Heart left ventricle (tissue), 16 donors: ENCODE measurements at regions not wholly inside any gene's neighbourhood (a gene's known extent, or its start where the extent isn't known, plus 50 kb on each side); places are given as distances from the start of the nearest gene placed in this dataset.

Experiments
- ATAC-seq, 4 donors: fragments of 200-7000 bp; cut with Tn5 transposase; one replicate each; pipeline ENCODE4 v1.9.1; 2020 to 2022; ENCODE audit warnings: moderate library complexity in 4 of 4, mild to moderate bottlenecking in 3 of 4, moderate number of reproducible peaks in 1 of 4
- DNase-seq, 5 donors: peaks; one replicate each; pipeline ENCODE4 v3.0.0-alpha.2; 2020
- H3K27ac ChIP-seq, 12 donors: fragments of 200-600 bp; sonication (generic) in 4 of 12; one replicate each; pipeline versions ENCODE4 v1.5.0 to v1.8.0; 2016 to 2022; ENCODE audit warnings: mild to moderate bottlenecking in 2 of 12
- H3K27me3 ChIP-seq, 9 donors: fragments of 200-600 bp; sonication (generic) in 2 of 9; one replicate each; pipeline versions ENCODE4 v1.5.1 to v1.8.0; 2016 to 2022; ENCODE audit warnings: mild to moderate bottlenecking in 3 of 9
- H3K36me3 ChIP-seq, 9 donors: fragments of 200-600 bp; sonication (generic) in 2 of 9; one replicate each; pipeline versions ENCODE4 v1.5.0 to v1.8.0; 2018 to 2022; ENCODE audit warnings: mild to moderate bottlenecking in 2 of 9
- H3K4me1 ChIP-seq, 12 donors: fragments of 200-600 bp; sonication (generic) in 4 of 12; one replicate each; pipeline versions ENCODE4 v1.5.0 to v1.8.0; 2016 to 2022; ENCODE audit warnings: mild to moderate bottlenecking in 3 of 12
- H3K4me3 ChIP-seq, 12 donors: fragments of 200-600 bp; sonication (generic) in 4 of 12; one replicate each; pipeline versions ENCODE4 v1.5.0 to v1.8.0; 2017 to 2022; ENCODE audit warnings: mild to moderate bottlenecking in 9 of 12, moderate library complexity in 4 of 12
- H3K9me3 ChIP-seq, 12 donors: fragments of 200-600 bp; sonication (generic) in 4 of 12; one replicate each; pipeline versions ENCODE4 v1.5.0 to v1.8.0; 2016 to 2022; ENCODE audit warnings: mild to moderate bottlenecking in 1 of 12
- POLR2A ChIP-seq, 2 donors: fragments of 450-650 bp; IDR thresholded peaks; one replicate each; pipeline ENCODE4 v1.6.1; 2017; ENCODE audit warnings: antibody characterized with exemption in 2 of 2, mild to moderate bottlenecking in 2 of 2, moderate library complexity in 2 of 2
- WGBS, 4 donors: extraction: QIAGEN DNeasy Blood & Tissue Kit in 2 of 4; methylation state at CpG; one replicate each; pipeline versions ENCODE4 v1.1.5 to v1.1.7; 2013 to 2018; 5-methylcytosine and 5-hydroxymethylcytosine counted together
- intact Hi-C, 10 donors: fragments of 100-400 bp; cut with DNase I; formaldehyde crosslinking; loops; one replicate each; pipeline versions ENCODE4 v1.11.1 to v1.14.2; 2022
- TF ChIP-seq, protein P1 (sequence below), 12 donors: fragments of 200-600 bp; sonication (generic) in 4 of 12; IDR thresholded peaks; one replicate each; pipeline versions ENCODE4 v1.5.0 to v1.8.0; 2018 to 2022; ENCODE audit warnings: antibody characterized with exemption in 12 of 12, mild to moderate bottlenecking in 5 of 12
- donor health status: ischemic (EF 13 %, LVEDD 7.1; RV severe dilation, severe dysfunction).
- donor health status: healthy with polysubstance abuse.
- donor health status: DM: no; HTN: yes; CAD: no.
- donor health status: DM: no; HTN: no; CAD: no.
- donor health status: ischemic (EF 25% LVEDD 6.9; RV normal size, moderate dysfunction).
- donor health status: ischemic (EF 25% LVEDD 5.7; RV mildly dilated, moderate dysfunction).
- donor health status: healthy.
- donor health status: DM: yes; HTN: yes; CAD: no.
- donor health status: ischemic (EF 35%, LVEDD 5.7; RV mildly dilated, moderate dysfunction).
- donor health status: nonischemic (EF 11% LVEDD 7.7; RV severe dilation, severe dysfunction).
- donor health status: DM: yes; HTN: yes; CAD: no.
- donor health status: PGD.
- donor health status: ischemic (EF 29% LVEDD 5.4; RV normal size, mild dysfunction).
- donor health status: nonischemic (EF 23%, LVEDD 6.1; RV moderate dilation, normal function).

GRCh38 chr2:194824450-194824849 lies 832.6 kb upstream of the SLC39A10 start:
- H3K4me1 ChIP-seq = no peaks in the 10 kb centered on the region
- ATAC-seq = no peak
- TF ChIP-seq POLR2A (IDR thresholded peaks at IDR 0.05) = no peak
- TF ChIP-seq, protein P1, sequence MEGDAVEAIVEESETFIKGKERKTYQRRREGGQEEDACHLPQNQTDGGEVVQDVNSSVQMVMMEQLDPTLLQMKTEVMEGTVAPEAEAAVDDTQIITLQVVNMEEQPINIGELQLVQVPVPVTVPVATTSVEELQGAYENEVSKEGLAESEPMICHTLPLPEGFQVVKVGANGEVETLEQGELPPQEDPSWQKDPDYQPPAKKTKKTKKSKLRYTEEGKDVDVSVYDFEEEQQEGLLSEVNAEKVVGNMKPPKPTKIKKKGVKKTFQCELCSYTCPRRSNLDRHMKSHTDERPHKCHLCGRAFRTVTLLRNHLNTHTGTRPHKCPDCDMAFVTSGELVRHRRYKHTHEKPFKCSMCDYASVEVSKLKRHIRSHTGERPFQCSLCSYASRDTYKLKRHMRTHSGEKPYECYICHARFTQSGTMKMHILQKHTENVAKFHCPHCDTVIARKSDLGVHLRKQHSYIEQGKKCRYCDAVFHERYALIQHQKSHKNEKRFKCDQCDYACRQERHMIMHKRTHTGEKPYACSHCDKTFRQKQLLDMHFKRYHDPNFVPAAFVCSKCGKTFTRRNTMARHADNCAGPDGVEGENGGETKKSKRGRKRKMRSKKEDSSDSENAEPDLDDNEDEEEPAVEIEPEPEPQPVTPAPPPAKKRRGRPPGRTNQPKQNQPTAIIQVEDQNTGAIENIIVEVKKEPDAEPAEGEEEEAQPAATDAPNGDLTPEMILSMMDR (IDR thresholded peaks at IDR 0.05) = no peak
- no peaks in the 10 kb centered on the region for H3K36me3 ChIP-seq
- no peak overlapping the region for H3K27ac ChIP-seq
- no peak overlapping the region for H3K4me3 ChIP-seq
- H3K27me3 ChIP-seq = no peaks in the 10 kb centered on the region
- no peak for DNase-seq
- no peaks in the 10 kb centered on the region for H3K9me3 ChIP-seq
- intact Hi-C loops = no loop called here
- WGBS, 4 donors = 50 to 57% (median 53%) methylated on average over 2 of the region's 2 CpGs

DNA sequence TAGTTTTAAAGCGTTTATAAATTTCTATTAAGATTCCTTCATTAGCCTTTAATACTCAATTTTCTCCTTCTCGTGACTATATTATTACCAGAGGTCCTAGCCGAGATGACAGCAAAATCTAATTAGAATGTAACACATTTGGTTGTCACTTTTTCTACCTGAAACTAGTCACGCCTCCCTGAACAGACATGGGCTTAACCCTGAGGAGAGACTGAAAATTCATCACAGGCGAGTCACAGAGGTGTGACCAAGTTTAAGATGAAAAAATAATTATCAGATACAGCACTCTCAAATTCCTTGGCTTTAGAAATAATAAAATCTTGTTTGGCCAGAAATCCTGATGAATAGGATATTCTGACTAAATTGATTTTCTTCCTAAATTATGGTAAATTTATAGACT lies 834.4 kb upstream of the SLC39A10 start:
- DNase-seq = no peak
- H3K36me3 ChIP-seq = no peaks in the 10 kb centered on the region
- intact Hi-C loops = no loop called here
- TF ChIP-seq POLR2A (IDR thresholded peaks at IDR 0.05) = no peak
- TF ChIP-seq, protein P1 (IDR thresholded peaks at IDR 0.05) = no peak
- H3K9me3 ChIP-seq = no peaks in the 10 kb centered on the region
- 74 to 76% (median 75%) methylated on average over 5 of the region's 5 CpGs for WGBS, 4 donors
- no peak overlapping the region for H3K4me3 ChIP-seq
- H3K4me1 ChIP-seq = no peaks in the 10 kb centered on the region
- no peak for ATAC-seq
- H3K27me3 ChIP-seq = no peaks in the 10 kb centered on the region
- no peak overlapping the region for H3K27ac ChIP-seq

DNA sequence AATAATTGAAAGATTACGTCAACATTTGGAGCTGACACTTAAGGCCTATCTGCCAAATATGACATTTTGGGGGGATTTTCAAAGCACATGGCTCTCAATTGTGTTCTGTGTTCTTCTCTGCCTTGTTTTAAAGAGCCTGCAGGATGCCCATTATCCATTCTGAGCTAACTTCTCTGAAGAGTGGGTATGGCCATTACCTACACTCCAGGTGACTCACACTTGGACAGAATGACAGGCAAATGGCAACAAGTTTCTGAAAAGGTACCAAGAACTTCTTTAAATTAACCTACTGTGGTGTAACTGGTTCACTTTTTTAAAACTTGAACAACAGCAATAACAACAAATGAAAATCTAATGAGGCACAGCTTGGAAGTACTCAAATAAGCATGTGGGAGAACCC lies 834.9 kb upstream of the SLC39A10 start:
- no peak overlapping the region for H3K27ac ChIP-seq
- DNase-seq (no peak), ATAC-seq (no peak)
- no peaks in the 10 kb centered on the region for H3K36me3 ChIP-seq
- no peaks in the 10 kb centered on the region for H3K4me1 ChIP-seq
- no peak for TF ChIP-seq POLR2A (IDR thresholded peaks at IDR 0.05)
- WGBS, 4 donors = 0% methylated on average over 1 of the region's 1 CpG
- H3K9me3 ChIP-seq = no peaks in the 10 kb centered on the region
- H3K4me3 ChIP-seq = no peak overlapping the region
- no peaks in the 10 kb centered on the region for H3K27me3 ChIP-seq
- intact Hi-C loops = no loop called here

DNA sequence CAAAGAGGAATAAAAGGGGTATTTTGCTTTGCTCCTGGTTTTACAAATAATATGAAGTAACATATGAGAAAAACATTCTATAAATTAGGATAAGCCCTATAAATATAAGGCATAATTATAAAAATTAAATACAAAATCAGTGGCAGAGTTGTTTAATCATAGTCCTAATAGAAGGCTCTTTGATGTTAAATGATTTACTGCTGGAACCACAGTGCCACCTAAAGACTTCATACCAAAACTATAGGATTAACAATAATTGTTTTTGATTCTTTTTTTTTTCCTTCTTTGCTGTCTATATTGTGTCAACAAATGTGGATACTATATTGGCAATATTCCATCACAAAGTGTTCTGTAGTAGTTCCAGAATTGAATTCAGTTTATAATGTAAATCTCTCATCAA lies 837.7 kb upstream of the SLC39A10 start:
- DNase-seq = no peak
- Histone ChIP-seq H3K27me3 (no peaks in the 10 kb centered on the region), H3K36me3 (no peaks in the 10 kb centered on the region), H3K9me3 (no peaks in the 10 kb centered on the region), H3K4me3 (no peak overlapping the region), H3K4me1 (no peaks in the 10 kb centered on the region), H3K27ac (no peak overlapping the region)
- TF ChIP-seq, protein P1 (IDR thresholded peaks at IDR 0.05) = no peak
- no peak for TF ChIP-seq POLR2A (IDR thresholded peaks at IDR 0.05)
- no peak for ATAC-seq
- intact Hi-C loops = no loop called here

DNA sequence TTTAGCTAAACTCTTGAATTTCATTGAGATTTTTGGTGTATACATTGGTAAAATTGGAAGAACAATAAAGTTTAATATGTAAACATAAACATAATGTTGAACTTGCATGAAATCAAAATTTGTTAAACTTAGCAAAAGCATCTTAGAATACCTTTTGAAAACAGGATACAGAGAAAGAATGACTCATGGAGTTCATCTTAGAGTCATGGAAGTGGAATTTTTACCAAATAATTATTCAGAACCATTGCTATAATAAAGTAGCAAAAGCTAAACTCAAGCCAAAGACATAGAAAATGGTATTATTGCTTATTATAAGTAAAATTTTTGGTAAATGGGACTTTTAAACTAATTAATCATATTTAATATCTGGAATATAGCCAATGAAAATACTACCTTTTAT lies 841.6 kb upstream of the SLC39A10 start:
- no peaks in the 10 kb centered on the region for H3K4me1 ChIP-seq
- H3K9me3 ChIP-seq = no peaks in the 10 kb centered on the region
- no peak for DNase-seq

More for the DNA sequence above, 841.6 kb upstream of the SLC39A10 start:
- H3K27ac ChIP-seq = no peak overlapping the region
- intact Hi-C loops = no loop called here
- no peaks in the 10 kb centered on the region for H3K27me3 ChIP-seq
- H3K36me3 ChIP-seq = no peaks in the 10 kb centered on the region
- no peak overlapping the region for H3K4me3 ChIP-seq
- TF ChIP-seq, protein P1 (IDR thresholded peaks at IDR 0.05) = no peak
- no peak for TF ChIP-seq POLR2A (IDR thresholded peaks at IDR 0.05)
- ATAC-seq = no peak
